Occipital lobe (tissue), 1 donor: ENCODE measurements at regions not wholly inside any gene's neighbourhood (a gene's known extent, or its start where the extent isn't known, plus 50 kb on each side); places are given as distances from the start of the nearest gene placed in this dataset.
"Not testable (repeated sequence)": the region's sequence is repeated elsewhere in the genome, so short reads cannot be mapped to it uniquely, and the experiment has no call there.

Experiments
- DNase-seq: peaks from one replicate; lab custom pipeline; 2025; lab: John Stamatoyannopoulos, UW

- no peak for DNase-seq
Observed at GRCh38 chr13:44750630-44751029, 174.5 kb upstream of the TSC22D1 start.

- no peak for DNase-seq
Observed at GRCh38 chr13:44749906-44750305, 173.8 kb upstream of the TSC22D1 start.

- DNase-seq: no peak
Observed at GRCh38 chr13:44748439-44748838, 172.3 kb upstream of the TSC22D1 start.

GRCh38 chr13:44747179-44747578 is 171.0 kb upstream of the TSC22D1 start:
- no peak for DNase-seq

- DNase-seq: no peak
Observed at GRCh38 chr13:44746690-44747089, 170.6 kb upstream of the TSC22D1 start.

GRCh38 chr13:44744880-44745633 is 168.9 kb upstream of the TSC22D1 start:
- no peak for DNase-seq

GRCh38 chr13:44739539-44739938 is 163.4 kb upstream of the TSC22D1 start:
- DNase-seq: no peak

GRCh38 chr13:44739120-44739519 is 163.0 kb upstream of the TSC22D1 start:
- no peak for DNase-seq

- DNase-seq: no peak
Observed at GRCh38 chr13:44738463-44738862, 162.3 kb upstream of the TSC22D1 start.

GRCh38 chr13:44735806-44736205 is 159.7 kb upstream of the TSC22D1 start:
- no peak for DNase-seq

GRCh38 chr13:44734201-44734707 is 158.1 kb upstream of the TSC22D1 start:
- no peak for DNase-seq

- no peak for DNase-seq
Observed at GRCh38 chr13:44732503-44733098, 156.5 kb upstream of the TSC22D1 start.

GRCh38 chr13:44730851-44731250 is 154.7 kb upstream of the TSC22D1 start:
- no peak for DNase-seq

GRCh38 chr13:44730099-44730498 is 154.0 kb upstream of the TSC22D1 start:
- DNase-seq: no peak

- DNase-seq: not testable (repeated sequence)
Observed at GRCh38 chr13:44727591-44727990, 151.5 kb upstream of the TSC22D1 start.

GRCh38 chr13:44726778-44727177 is 150.6 kb upstream of the TSC22D1 start:
- no peak for DNase-seq

GRCh38 chr13:44726214-44726613 is 150.1 kb upstream of the TSC22D1 start:
- no peak for DNase-seq

GRCh38 chr13:44719857-44720671 is 143.9 kb upstream of the TSC22D1 start:
- DNase-seq: no peak

GRCh38 chr13:44718467-44718866 is 142.3 kb upstream of the TSC22D1 start:
- no peak for DNase-seq

GRCh38 chr13:44715287-44716230 is 139.4 kb upstream of the TSC22D1 start:
- DNase-seq: no peak
